Esophagus muscularis mucosa (tissue), 3 donors: ENCODE measurements at regions not wholly inside any gene's neighbourhood (a gene's known extent, or its start where the extent isn't known, plus 50 kb on each side); places are given as distances from the start of the nearest gene placed in this dataset.

Experiments
- CTCF ChIP-seq, 3 experiments: fragments of 200-600 bp in 2 of 3; fragments of 450-650 bp in 1 of 3; sonication (generic) in 2 of 3; IDR thresholded peaks; one replicate each; pipeline ENCODE4 v1.5.1; 2017 to 2019; ENCODE audit warnings: antibody characterized with exemption in 3 of 3, mild to moderate bottlenecking in 2 of 3, moderate library complexity in 1 of 3
- POLR2AphosphoS5 ChIP-seq, 2 donors: sonication (generic); formaldehyde crosslinking; IDR thresholded peaks; one replicate each; pipeline ENCODE4 v1.6.1; 2017; ENCODE audit warnings: antibody characterized with exemption in 2 of 2

GRCh38 chr4:30429813-30430761, 290.1 kb upstream of the PCDH7 start:
- TF ChIP-seq CTCF (IDR thresholded peaks at IDR 0.05) (no peak), POLR2AphosphoS5 (IDR thresholded peaks at IDR 0.05) (no peak)
